ENCODE measurements at regions not wholly inside any gene's neighbourhood (a gene's known extent, or its start where the extent isn't known, plus 50 kb on each side); places are given as distances from the start of the nearest gene placed in this dataset.
A peak's percentile ranks its signal among the peaks of the same experiment; 100 is the strongest.

DNA sequence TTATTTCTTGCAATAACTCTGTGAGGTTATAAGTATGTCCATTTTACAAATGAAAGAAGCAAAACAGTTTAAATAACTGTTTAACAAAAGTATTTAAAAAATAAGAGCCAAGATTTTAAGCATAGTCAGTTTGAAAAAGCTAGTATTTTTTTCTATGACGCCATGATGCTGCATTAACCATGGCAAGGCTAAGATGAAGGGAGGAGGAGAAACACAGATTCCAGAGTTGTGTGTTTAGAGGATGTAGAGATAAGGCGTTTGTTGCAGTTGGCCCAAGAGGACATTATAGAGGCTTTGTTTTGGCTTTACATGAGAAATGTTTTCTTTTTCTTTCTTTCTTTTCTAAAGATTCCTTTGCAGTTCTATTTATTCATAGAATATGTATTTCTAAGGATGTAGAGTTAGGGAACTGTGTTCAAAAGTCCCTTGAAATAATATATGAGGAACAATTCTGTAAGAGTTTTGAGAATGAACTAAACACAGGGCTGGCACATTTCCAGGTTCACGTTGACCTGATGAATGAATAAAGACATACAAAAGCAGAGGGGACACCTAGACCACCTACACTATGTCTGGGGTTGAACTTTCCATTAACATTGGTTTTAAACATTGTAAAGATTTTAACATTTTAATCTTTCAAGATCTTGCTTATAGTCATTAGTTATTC is 244.2 kb downstream of the KCNS3 start:
- no peak for DNase-seq

DNA sequence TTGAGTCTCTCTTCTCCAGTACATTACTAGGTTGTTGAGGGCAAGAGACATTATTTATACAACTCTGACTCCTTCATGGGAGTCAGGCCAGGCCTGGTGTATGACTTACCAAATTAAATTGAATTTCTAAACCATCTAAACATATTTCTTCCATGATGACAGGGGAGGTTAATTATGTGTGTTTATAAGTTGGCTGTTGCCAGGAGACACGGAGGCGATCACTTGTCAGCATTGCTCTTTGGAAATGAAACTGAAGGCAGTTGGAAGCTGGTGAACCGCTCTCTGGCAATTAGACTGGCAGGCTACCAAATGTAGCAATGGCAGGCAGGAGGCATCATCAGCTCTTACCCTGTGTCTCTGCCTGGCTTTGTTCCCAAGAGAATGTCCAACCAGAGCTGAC is 241.4 kb downstream of the KCNS3 start:
- DNase-seq = no peak

DNA sequence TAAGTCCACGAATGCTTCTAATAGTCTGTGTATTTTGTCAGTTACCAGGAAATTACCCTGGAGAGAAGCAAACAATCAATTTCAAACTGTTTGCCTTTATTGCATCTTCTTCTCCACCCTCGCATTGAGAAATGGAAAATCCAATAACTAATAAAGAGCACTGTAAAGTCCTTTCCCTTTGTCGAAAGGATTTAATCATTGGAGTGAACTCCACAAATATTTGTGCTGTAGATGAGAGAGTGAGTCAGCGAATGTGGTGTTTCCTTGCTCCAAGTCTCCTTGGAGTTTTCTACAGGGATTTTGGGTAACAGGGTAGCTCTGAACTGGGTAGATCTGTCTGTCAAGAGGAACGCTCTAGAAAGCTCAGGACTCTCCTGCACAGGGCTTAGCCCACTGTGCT is 240.2 kb downstream of the KCNS3 start:
- no peak for DNase-seq

DNA sequence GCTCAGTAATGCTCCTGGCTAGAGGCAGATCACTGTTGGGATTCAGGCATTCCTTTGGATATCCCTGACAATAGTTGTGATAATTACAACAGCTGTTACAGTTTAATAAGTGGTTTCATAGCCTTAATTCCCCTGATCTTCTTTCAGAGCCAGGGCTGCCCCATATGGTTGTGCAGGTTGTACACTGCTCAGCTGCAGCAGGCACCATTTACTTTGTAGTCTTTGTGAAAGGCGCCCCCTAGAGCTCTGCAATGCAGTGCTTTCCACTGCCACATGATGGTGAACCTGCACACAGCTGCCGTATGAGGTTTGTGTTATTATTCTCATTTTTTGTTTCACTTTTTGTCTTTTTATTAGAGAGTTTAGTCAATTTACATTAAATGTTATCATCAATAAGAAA is 239.1 kb downstream of the KCNS3 start:
- DNase-seq = no peak

DNA sequence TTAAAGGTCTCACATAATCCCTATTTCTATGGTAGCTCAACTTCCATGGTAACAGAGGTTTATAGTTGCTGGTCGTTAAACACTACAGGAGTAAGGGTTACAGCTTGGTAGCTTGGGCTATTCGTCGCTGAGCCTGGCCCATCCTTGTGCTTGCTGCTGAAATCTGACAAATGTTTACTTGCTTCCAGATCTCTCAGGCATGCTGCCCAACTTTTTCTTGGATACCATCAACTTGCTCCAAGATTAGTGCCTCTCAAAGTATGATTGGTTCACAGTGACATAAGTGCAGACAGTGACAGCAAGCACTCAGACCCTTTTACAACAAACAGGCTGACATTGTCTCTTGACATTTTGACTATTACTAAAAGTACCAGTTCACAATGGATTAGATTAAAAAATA is 231.8 kb downstream of the KCNS3 start:
- no peak for DNase-seq

DNA sequence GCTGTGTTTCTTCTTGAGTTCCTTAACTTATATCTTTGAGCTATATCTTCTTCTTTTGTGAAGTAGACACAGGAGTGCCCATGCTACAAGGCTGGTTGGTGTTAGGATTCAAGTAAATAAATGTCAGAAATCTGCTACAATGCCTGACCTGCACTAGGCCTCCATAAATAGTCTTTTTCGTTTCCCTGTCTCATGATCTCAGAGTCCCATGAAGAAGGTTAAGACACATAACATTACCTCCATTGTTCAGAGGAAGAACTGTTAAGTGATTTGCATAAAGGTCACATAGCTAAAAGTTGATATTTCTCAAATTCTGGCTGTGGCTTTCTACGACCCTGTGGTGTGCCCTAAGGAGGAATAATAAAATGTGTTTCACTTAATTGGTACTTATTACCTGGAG is 228.4 kb downstream of the KCNS3 start:
- no peak for DNase-seq

DNA sequence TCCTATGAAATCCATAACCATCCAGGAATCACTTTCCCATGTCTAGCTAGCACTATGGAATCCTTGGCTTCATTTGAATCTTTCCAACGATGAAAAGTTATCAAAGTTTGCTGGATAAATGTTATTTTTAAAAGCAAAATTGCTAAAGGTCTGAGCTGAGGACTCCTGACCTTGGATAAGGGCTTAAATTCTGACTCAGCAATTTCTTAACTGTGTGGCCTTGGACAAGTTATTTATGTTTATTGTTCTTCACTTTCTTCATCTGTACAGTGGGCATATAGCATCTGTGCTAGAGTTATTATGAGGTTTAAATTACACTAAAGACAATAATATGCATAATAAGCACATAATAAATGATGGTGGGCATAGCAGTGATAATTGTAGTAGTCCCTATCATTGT is 227.5 kb downstream of the KCNS3 start:
- DNase-seq = no peak

DNA sequence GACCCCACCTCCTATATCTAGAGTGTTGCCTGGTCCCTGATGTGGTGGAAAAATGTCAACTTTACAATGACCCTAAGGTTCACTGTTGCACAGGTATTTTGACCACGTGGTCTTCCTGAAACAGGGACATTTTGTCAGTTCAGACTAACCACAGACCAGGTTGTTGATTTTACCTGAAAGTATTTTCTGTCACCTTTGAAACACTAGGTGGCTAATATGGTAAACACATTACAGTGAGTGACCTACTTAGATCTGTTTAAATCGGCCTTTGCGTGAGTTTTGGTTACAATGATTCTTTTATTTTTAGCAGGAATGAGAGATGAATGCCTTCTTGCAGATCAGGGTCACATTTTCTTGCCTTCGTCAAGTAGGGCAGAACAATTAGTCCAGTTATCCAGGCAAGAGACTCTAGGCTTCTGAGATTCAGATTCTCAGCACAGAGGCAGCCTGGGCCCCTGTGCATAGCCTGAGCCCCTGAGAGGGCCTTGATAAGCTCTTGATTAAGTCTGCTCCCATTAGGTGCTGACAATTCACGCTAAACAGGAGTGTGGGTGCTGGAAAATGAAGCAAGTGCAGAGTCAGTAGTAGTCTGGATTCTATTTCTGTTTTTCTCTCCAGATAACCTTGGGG is 226.2 kb downstream of the KCNS3 start:
- DNase-seq = no peak

DNA sequence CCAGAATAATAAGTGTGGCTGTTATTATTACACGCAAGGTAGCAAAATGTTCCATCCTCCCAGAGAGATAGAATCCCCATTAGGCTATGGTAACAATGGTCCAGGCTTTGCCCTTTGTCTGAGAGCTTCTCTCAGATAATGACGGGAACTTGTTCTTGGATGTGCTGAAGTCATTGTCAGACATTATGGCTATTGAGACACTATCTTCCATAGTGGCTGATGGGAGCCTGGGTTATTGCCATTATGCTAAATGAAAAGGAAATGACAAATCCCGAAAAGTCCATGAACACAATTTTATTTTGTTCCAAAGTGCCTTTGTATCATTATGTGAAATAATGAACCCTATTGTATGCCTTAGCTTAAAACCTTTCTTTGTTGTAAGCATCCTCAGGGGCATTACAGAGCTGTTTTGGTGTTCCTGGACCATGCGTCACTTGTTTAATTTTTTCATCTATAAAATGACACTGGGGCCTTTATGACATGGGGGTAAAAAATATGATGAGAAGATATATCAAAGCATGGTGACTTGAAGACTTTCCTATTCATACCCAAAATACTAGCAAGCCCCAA is 218.5 kb downstream of the KCNS3 start:
- DNase-seq = no peak

DNA sequence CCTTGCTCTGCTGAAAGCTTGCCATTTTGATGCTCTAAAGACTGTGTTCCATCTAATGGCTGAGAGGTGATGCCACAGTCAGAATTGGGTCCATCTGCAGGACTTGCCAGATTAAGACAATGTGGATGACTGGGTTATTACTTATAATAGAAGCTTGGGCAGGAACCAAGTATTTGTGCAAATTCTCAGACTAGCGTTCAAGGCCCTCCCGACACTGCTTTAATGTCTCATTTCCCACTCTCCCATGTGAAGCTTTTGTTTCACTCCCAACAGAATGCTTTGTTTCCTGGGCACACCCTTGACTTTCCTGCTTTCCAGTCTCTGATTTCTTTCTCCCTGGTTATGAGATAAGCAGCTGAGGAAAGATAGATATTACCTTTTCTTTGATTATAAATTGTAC is 215.8 kb downstream of the KCNS3 start:
- no peak for DNase-seq

DNA sequence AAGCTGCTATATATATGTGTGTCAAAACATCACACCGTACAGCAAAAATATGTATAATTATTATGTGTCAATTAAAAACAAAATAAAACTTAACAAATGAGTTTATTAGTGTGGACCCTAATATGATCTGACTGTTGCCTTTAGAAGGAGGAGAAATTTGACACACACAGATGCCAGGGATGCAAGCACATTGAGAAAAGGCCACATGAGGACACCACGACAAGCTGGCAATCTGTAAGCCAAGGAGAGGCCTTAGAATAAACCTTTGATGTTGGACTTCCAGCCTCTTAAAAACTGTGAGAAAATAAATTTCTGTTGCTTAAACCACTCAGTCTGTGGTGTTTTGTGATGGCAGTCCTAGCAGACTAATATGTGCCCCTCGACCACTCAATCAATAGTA is 214.7 kb downstream of the KCNS3 start:
- no peak for DNase-seq

DNA sequence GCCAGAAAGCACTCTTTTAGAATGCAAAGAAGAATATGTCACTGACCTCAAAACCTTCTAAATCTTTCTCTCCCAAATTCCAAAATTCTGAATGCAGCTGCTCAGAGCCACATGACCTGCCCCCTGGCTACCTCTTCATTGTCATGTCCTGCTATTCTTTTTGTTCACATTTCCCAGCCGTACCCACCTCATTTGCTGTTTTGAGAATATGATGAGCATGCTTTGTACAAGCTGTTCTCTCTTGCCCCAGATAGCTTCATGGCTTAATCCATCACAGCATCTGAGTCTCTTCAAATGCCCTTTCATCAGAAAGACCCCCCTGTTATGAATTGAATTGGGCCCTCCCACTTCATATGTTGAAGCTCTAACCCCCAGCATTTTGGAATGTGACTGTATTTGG is 214.3 kb downstream of the KCNS3 start:
- no peak for DNase-seq

DNA sequence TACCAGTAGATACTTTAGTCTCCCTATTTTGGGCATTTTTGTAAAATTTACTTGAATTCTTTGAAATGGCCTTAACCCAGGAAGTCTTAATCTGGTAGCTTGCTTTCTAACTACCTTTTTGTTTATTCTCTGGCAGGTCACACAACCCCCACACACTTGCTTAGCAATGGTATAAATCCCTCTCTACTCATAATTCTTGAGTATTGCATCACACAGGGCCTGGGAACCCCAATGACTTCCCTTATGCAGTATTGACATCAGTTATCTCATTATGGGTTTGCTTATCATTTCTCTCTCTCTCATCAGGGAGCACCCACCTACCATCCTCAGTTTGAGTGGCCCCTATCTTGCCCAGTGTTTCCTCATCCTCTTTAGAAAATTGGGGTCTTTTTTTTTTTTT is 207.1 kb downstream of the KCNS3 start:
- DNase-seq = no peak

DNA sequence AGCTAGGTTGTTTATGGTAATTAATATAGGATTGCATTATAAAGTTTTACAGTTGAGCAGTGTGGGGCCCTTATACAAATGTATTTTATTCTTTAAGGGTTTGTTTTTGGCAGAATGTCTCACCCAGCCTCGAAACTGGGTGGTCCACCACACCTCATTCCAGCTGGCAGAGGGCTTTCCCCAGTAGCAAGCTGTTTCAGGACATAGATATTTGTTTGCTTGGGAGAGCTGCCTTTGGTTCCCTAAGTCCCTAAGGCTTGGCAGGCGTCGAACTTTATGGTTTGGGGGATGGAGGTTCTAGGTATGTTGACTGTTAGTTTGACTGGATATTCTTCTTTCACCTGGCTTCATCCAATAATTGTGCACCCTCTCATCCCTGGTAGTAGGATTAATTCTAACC is 205.9 kb downstream of the KCNS3 start:
- no peak for DNase-seq

DNA sequence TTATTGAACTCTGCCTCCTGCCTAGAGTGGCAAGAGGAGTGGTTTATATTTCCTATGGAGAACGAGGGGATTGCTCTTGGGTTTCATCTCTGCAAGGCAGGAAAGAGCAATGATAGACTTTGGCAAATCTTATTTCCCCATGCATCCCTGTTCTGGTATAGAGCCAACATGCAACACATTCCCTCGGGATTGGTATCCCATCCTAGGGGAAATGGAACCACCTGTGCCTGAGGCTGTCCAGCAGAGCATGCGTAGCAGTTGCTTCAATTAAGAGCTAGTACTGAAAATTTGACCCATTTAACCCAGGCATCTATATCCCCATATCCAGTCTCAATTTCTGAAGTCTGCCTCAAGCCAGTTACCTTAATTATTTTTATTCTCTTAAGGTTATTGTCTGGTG is 205.3 kb downstream of the KCNS3 start:
- DNase-seq = no peak

DNA sequence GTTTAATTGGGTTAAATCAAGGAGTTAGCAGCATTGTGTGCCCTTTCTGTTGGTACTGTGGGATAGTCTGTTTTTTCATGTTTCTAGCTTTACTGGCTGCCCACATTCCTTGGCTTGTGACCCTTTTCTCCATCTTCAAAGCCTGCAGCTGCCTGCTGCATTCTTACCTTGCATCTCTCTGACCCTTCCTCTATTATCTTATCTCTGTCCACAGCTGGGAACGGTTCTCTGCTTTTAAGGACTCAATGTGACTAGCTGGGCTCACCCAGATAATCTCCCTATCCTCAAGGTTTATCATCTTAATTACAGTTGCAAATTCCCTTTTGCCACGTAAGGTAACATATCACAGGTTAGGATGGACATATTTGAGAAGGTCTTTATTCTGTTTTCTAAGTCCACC is 199.7 kb downstream of the KCNS3 start:
- DNase-seq = no peak

DNA sequence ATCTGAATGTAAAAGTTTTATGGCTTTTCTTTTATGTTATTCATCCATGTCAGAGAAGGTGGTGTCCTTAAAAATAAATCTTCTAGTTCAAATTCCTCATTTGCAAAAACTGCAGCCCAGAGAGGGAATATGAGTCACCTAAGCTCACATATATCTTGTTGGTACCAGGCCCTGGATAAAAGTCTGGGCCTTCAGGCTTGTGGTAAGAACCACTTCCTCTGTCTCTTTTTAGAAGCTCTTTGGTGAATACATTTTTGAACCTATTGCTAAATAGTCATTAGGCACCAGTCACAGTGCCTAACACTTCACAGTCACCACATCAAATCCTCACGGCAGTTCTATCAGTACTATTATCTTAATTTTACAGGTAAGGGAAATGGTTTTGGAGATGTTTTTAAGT is 199.2 kb downstream of the KCNS3 start:
- DNase-seq = peak; percentile 47

DNA sequence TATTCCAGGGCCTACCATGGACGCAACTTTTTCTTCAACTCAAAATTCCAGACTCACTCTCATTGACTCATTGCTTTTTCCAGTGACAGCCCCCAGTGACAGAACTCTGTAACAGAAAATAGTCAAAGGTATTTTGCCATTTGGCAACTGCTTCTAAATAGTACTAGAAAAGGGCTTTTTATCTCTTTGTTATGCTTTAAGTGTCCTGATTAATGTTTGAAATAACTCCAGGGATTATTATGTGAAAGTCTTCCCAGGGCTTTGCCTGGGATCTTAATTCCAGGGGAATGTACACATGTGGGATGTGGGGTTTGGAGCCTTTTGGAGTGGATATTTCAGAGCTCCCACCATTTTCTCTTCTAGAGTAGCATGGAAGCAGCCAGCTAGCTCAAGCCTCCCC is 198.8 kb downstream of the KCNS3 start:
- no peak for DNase-seq

DNA sequence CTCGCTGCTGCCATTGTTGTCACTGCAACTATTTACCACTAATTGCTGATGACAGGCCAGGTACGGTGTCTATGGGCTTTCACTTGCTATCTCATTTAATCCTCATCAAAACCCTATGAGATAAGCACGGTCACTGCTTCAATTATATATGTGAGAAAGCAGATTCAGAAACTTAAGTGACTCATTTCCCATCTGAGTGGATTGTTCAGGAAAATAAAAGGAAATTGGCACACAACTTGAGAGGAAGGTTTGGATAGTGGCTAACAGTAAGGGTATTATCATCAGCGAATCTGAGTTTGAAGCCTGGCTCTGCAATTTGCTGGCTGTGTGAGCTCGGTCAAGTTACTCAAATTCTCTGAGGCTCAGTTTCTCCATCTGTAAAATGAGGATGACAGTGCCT is 196.0 kb downstream of the KCNS3 start:
- no peak for DNase-seq

DNA sequence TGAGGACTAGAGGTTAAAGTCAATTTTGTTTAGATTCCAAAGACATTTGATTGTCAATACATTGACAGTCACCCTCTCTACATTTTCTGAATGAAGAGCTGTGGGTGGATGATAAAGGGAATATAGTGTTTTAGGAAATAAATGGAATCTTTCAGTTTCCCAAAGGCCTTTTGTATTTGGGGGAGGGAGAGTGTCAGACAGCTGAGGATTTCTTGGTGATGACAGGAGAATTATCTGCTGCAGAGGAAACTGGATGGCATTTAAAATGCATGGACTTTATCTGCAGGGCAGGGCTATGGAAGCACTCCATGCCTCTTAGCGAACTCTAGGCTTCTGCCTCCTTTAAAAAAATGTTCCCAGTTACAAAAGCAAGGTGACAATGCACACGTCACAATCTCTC is 195.1 kb downstream of the KCNS3 start:
- DNase-seq = no peak

DNA sequence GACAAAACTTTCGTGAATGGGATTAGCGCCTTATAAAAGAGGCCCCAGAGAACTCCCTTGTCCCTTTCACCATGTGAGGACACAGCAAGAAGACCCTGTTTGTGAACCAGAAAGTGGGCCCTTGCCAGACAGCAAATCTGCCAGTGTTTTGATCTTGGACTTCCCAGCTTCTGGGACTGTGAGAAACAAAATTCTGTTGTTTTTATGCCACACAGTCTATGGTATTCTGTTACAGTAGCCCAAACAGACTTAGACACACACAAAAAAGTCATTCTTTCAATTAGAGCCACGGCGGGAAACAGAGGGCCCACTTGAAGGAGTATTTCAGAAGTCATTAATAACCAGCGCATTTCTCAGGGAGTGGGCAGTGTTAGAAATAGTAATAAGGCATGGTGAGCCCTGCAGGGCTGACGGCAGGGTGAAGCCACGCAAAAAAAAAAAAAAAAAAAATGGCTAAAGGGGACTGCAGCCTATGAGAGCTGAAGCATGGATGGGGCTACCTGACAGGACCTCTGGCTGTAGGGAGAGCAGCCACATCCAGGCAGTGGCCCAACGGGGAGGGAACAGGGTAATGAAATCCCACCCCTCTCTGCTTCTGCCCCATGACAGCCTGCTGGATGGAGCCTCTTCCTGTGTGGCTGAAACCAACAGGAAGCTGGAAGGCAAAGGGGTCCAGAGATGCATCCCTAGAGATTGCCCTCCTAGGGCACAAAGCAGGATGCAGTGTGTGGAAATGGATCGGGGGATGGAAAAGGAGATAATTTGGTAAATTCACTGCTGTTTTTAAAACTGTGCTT is 189.3 kb downstream of the KCNS3 start:
- DNase-seq = no peak

DNA sequence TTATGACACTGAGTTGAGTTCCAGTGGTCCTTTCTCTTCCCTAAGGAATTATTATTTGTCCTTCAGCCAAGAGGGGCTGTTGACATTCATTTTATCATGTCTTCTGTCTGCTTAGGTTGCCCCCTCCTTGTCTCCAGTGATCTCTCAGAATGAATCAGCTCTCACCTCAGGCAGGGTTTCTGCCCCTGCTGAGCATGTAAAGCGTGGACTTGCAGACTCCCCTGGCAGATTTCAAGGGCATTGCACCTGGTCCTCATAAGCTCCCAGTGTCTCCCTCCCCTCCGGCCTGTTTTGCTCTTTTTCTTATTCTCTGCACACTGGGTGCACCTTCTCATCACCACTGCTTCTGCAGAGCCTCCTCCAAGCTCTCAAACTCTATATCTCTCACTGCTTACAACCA is 188.4 kb downstream of the KCNS3 start:
- DNase-seq = no peak

DNA sequence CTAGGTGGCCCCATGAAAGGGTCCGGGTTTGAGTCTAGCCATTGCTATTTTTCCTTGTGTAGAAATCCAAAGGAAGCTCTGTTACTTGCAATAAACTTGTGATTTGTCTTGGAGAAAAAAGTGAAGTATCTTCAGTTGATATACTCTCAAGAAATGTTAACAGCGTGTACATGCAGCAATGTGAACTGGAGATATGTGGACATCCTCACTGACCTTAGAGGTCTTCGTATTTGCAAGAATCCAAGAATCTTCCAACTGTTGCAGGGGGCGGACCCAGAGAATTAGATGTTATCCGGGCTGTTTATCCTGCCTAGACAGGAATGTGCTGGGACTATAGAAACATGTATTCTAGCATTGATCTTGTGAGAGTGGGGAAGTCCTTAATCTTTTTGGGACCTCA is 187.6 kb downstream of the KCNS3 start:
- DNase-seq = no peak

DNA sequence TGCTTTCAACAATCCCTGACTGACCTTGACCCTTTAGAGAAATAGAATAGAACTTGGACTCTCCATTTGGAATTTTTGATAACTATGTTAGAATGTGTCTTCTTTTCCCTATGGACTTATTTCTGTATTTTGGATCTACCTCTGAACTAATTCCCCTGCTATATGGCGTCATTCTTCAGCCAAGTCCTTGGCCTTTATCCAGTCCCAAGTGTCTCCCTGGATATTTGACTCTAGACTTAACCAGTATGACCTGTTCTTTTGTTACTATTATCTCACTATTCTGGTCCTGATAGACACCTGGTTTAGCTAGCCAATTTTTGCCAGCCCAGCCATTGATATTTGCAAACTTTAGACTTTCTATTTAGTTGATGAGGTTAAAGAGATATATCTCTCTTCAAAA is 186.8 kb downstream of the KCNS3 start:
- no peak for DNase-seq

Data from SIG-M5 (cell line).